Thyroid gland (tissue), 4 donors: ENCODE measurements at regions not wholly inside any gene's neighbourhood (a gene's known extent, or its start where the extent isn't known, plus 50 kb on each side); places are given as distances from the start of the nearest gene placed in this dataset.

Experiments
- POLR2A ChIP-seq, 2 donors: fragments of 450-650 bp; IDR thresholded peaks; one replicate each; pipeline ENCODE4 v1.6.1; 2017; ENCODE audit warnings: antibody characterized with exemption in 2 of 2, mild to moderate bottlenecking in 2 of 2, moderate library complexity in 1 of 2
- TF ChIP-seq, protein P1 (sequence below), 6 experiments: fragments of 200-600 bp in 3 of 6; fragments of 450-650 bp in 3 of 6; sonication (generic) in 3 of 6; IDR thresholded peaks; one replicate each; pipeline ENCODE4 v1.5.1; 2016 to 2019; ENCODE audit warnings: antibody characterized with exemption in 6 of 6, mild to moderate bottlenecking in 2 of 6, inconsistent platforms in 1 of 6, moderate library complexity in 1 of 6

- TF ChIP-seq, protein P1, sequence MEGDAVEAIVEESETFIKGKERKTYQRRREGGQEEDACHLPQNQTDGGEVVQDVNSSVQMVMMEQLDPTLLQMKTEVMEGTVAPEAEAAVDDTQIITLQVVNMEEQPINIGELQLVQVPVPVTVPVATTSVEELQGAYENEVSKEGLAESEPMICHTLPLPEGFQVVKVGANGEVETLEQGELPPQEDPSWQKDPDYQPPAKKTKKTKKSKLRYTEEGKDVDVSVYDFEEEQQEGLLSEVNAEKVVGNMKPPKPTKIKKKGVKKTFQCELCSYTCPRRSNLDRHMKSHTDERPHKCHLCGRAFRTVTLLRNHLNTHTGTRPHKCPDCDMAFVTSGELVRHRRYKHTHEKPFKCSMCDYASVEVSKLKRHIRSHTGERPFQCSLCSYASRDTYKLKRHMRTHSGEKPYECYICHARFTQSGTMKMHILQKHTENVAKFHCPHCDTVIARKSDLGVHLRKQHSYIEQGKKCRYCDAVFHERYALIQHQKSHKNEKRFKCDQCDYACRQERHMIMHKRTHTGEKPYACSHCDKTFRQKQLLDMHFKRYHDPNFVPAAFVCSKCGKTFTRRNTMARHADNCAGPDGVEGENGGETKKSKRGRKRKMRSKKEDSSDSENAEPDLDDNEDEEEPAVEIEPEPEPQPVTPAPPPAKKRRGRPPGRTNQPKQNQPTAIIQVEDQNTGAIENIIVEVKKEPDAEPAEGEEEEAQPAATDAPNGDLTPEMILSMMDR (IDR thresholded peaks at IDR 0.05) = no peak
- TF ChIP-seq POLR2A (IDR thresholded peaks at IDR 0.05) = no peak
Observed at GRCh38 chr20:51190783-51191180, 167.9 kb upstream of the KCNG1 start.
